ENCODE measurements at regions not wholly inside any gene's neighbourhood (a gene's known extent, or its start where the extent isn't known, plus 50 kb on each side); places are given as distances from the start of the nearest gene placed in this dataset.

DNA sequence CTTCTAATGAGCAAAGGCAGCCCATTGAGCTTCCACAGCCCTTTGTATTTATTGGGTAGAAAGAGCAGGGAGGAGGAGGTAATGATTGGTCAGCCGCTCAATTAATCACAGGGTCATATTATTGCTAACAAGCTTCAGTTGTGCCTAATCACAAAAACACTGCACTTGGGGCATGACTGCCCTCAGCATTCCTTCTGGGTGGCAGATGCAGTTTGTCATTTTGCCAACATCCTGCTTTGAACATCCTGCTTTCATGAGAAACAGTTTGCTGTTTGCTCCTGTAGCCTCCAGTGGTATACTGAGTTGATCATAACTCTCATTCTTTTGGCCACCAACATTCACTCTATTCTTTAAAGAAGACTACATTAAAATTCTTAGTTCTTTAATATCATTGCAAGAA, 462.9 kb upstream of the MIS18BP1 start:
- Histone ChIP-seq H3K9ac (ENCODE audit: low read length) (no peak overlapping the region), H3K9me3 (ENCODE audit: low read length) (no peaks in the 10 kb centered on the region), H3K4me2 (ENCODE audit: low read length) (no peak overlapping the region), H4K20me1 (ENCODE audit: insufficient read depth) (no peaks in the 10 kb centered on the region), H3K27me3 (ENCODE audit: insufficient read depth, low read depth, low read length) (no peaks in the 10 kb centered on the region), H3K79me2 (replicated peaks; ENCODE audit: insufficient read depth, low read length) (no peaks in the 10 kb centered on the region), H3F3A (ENCODE audit: insufficient read depth, low read length, poor library complexity, severe bottlenecking) (no peaks in the 10 kb centered on the region), H3K27ac (ENCODE audit: low read length) (no peak overlapping the region), H2AFZ (ENCODE audit: low read depth, low read length) (no peak overlapping the region), H3K4me3 (ENCODE audit: low read length) (no peak overlapping the region), H3K36me3 (ENCODE audit: insufficient read depth, low read length) (no peaks in the 10 kb centered on the region), H3K9me2 (ENCODE audit: insufficient read depth, low read length) (no peaks in the 10 kb centered on the region)
- TF ChIP-seq EZH2 (IDR thresholded peaks at IDR 0.05; ENCODE audit: borderline replicate concordance, insufficient read depth, low read length, poor library complexity, severe bottlenecking): no peak
- TF ChIP-seq MXI1 (conservative IDR thresholded peaks at IDR 0.05; ENCODE audit: poor library complexity, severe bottlenecking): no peak
- TF ChIP-seq, protein P1, sequence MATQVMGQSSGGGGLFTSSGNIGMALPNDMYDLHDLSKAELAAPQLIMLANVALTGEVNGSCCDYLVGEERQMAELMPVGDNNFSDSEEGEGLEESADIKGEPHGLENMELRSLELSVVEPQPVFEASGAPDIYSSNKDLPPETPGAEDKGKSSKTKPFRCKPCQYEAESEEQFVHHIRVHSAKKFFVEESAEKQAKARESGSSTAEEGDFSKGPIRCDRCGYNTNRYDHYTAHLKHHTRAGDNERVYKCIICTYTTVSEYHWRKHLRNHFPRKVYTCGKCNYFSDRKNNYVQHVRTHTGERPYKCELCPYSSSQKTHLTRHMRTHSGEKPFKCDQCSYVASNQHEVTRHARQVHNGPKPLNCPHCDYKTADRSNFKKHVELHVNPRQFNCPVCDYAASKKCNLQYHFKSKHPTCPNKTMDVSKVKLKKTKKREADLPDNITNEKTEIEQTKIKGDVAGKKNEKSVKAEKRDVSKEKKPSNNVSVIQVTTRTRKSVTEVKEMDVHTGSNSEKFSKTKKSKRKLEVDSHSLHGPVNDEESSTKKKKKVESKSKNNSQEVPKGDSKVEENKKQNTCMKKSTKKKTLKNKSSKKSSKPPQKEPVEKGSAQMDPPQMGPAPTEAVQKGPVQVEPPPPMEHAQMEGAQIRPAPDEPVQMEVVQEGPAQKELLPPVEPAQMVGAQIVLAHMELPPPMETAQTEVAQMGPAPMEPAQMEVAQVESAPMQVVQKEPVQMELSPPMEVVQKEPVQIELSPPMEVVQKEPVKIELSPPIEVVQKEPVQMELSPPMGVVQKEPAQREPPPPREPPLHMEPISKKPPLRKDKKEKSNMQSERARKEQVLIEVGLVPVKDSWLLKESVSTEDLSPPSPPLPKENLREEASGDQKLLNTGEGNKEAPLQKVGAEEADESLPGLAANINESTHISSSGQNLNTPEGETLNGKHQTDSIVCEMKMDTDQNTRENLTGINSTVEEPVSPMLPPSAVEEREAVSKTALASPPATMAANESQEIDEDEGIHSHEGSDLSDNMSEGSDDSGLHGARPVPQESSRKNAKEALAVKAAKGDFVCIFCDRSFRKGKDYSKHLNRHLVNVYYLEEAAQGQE (IDR thresholded peaks at IDR 0.05; ENCODE audit: borderline replicate concordance): no peak
- TF ChIP-seq EP300 (conservative IDR thresholded peaks at IDR 0.05; ENCODE audit: poor library complexity, severe bottlenecking): no peak

DNA sequence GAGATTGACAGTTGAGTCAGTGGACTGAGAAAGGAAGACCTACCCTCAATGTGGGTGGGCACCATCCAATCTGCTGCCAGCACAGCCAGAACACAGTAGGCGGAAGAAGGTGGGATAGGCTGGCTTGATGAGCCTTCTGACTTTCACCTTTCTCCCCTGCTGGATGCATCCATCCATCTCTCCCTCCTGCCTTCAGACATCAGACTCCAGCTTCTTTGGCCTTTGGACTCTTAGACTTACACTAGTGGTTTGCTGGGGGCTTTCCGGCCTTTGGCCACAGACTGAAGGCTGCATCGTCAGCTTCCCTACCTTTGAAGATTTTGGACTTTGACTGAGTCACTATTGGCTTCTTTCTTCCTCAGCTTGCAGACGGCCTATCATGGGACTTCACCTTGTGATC, 456.5 kb upstream of the MIS18BP1 start:
- Histone ChIP-seq H3K79me2 (replicated peaks; ENCODE audit: insufficient read depth, low read length) (no peaks in the 10 kb centered on the region), H3K27me3 (ENCODE audit: insufficient read depth, low read depth, low read length) (no peaks in the 10 kb centered on the region), H3K4me3 (ENCODE audit: low read length) (no peak overlapping the region), H3K9ac (ENCODE audit: low read length) (no peak overlapping the region), H3K9me3 (ENCODE audit: low read length) (no peaks in the 10 kb centered on the region), H3K27ac (ENCODE audit: low read length) (no peak overlapping the region), H3K9me2 (ENCODE audit: insufficient read depth, low read length) (no peaks in the 10 kb centered on the region), H3K36me3 (ENCODE audit: insufficient read depth, low read length) (no peaks in the 10 kb centered on the region), H2AFZ (ENCODE audit: low read depth, low read length) (no peak overlapping the region), H4K20me1 (ENCODE audit: insufficient read depth) (no peaks in the 10 kb centered on the region), H3K4me2 (ENCODE audit: low read length) (no peak overlapping the region), H3F3A (ENCODE audit: insufficient read depth, low read length, poor library complexity, severe bottlenecking) (no peaks in the 10 kb centered on the region)
- TF ChIP-seq SMC3 (conservative IDR thresholded peaks at IDR 0.05; ENCODE audit: poor library complexity) (no peak), EZH2 (IDR thresholded peaks at IDR 0.05; ENCODE audit: borderline replicate concordance, insufficient read depth, low read length, poor library complexity, severe bottlenecking) (no peak), EP300 (conservative IDR thresholded peaks at IDR 0.05; ENCODE audit: poor library complexity, severe bottlenecking) (no peak)

DNA sequence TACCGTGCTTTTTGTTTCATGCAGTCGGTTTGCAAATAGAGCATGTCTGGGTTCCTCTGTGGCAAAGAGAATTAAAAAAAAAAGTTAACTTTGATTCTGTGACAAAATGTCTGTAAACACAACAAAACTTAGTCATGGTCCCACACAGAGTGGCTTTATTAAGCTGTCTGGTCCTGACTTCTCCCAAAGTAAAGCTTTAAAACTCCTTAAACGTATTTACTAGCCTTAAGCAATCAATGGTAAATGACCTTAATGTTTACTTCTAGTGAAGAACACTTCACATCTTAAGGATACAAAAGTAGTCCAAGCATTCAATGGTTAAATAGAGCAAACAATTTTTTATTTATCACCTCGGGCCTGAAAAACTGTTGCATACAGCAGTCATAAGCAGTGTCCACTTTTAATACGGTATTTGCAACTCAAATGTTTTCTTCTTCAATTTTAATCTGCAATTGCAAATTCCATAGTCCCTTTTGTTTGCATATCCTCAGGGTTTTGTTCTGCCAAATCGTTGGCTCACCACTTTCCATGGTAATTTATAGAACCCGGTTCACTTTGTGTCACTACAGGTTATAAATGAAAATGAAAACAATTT, 453.0 kb upstream of the MIS18BP1 start:
- Histone ChIP-seq H3K36me3 (ENCODE audit: insufficient read depth, low read length) (no peaks in the 10 kb centered on the region), H3K9me2 (ENCODE audit: insufficient read depth, low read length) (no peaks in the 10 kb centered on the region), H3K27ac (ENCODE audit: low read length) (no peak overlapping the region), H4K20me1 (ENCODE audit: insufficient read depth) (no peaks in the 10 kb centered on the region), H3K9ac (ENCODE audit: low read length) (no peak overlapping the region), H2AFZ (ENCODE audit: low read depth, low read length) (no peak overlapping the region), H3K4me2 (ENCODE audit: low read length) (no peak overlapping the region), H3K9me3 (ENCODE audit: low read length) (no peaks in the 10 kb centered on the region), H3K4me3 (ENCODE audit: low read length) (no peak overlapping the region), H3F3A (ENCODE audit: insufficient read depth, low read length, poor library complexity, severe bottlenecking) (no peaks in the 10 kb centered on the region), H3K79me2 (replicated peaks; ENCODE audit: insufficient read depth, low read length) (no peaks in the 10 kb centered on the region), H3K27me3 (ENCODE audit: insufficient read depth, low read depth, low read length) (no peaks in the 10 kb centered on the region)
- TF ChIP-seq POLR2AphosphoS5 (IDR thresholded peaks at IDR 0.05) (no peak), RAD21 (conservative IDR thresholded peaks at IDR 0.05) (no peak), SMC3 (conservative IDR thresholded peaks at IDR 0.05; ENCODE audit: poor library complexity) (no peak), EZH2 (IDR thresholded peaks at IDR 0.05; ENCODE audit: borderline replicate concordance, insufficient read depth, low read length, poor library complexity, severe bottlenecking) (no peak), EP300 (conservative IDR thresholded peaks at IDR 0.05; ENCODE audit: poor library complexity, severe bottlenecking) (no peak), TAF1 (IDR thresholded peaks at IDR 0.05; ENCODE audit: low read depth) (no peak), MXI1 (conservative IDR thresholded peaks at IDR 0.05; ENCODE audit: poor library complexity, severe bottlenecking) (no peak)
- TF ChIP-seq, protein P1 (IDR thresholded peaks at IDR 0.05; ENCODE audit: borderline replicate concordance): no peak
- TF ChIP-seq, protein P2, sequence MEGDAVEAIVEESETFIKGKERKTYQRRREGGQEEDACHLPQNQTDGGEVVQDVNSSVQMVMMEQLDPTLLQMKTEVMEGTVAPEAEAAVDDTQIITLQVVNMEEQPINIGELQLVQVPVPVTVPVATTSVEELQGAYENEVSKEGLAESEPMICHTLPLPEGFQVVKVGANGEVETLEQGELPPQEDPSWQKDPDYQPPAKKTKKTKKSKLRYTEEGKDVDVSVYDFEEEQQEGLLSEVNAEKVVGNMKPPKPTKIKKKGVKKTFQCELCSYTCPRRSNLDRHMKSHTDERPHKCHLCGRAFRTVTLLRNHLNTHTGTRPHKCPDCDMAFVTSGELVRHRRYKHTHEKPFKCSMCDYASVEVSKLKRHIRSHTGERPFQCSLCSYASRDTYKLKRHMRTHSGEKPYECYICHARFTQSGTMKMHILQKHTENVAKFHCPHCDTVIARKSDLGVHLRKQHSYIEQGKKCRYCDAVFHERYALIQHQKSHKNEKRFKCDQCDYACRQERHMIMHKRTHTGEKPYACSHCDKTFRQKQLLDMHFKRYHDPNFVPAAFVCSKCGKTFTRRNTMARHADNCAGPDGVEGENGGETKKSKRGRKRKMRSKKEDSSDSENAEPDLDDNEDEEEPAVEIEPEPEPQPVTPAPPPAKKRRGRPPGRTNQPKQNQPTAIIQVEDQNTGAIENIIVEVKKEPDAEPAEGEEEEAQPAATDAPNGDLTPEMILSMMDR (IDR thresholded peaks at IDR 0.05; ENCODE audit: poor library complexity, severe bottlenecking): no peak

Measured in neural cell (in vitro differentiated cells).